ENCODE measurements at regions not wholly inside any gene's neighbourhood (a gene's known extent, or its start where the extent isn't known, plus 50 kb on each side); places are given as distances from the start of the nearest gene placed in this dataset.
A peak's percentile ranks its signal among the peaks of the same experiment; 100 is the strongest.

DNA sequence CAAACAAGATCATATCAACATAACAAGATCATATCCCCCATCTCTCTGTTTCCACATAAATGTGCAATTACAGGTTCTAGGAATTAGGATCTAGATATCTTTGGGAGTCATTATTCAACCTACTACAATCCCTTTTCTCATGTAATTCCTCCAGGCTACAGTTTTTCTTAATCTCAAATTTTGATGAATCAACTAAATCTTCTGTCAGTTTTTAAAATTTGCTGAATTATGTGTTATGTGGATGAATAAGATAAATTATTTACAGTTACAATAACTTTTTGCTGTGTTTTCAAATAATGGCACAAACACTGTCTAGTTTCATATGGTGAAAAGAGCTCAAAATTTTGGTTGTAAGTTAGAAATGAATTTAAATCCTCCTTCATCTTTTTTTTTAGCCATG is 405.8 kb downstream of the FAM170A start:
- no TSS peak for BruUV-seq (replicated peaks)
- peak; percentile 52; the same call in 1 of the 2 replicates for TF ChIP-seq MAFF (IDR thresholded peaks at IDR 0.05; ENCODE audit: low read depth, low read length)
- no peak for TF ChIP-seq RCOR2 (CRISPR knock-in tag; IDR thresholded peaks at IDR 0.05)
- TF ChIP-seq REST (IDR thresholded peaks at IDR 0.05; ENCODE audit: borderline replicate concordance in 1 of 2, low read depth in 1 of 2, low read length in 2 of 2): no peak
- TF ChIP-seq PAWR (CRISPR knock-in tag; IDR thresholded peaks at IDR 0.05; ENCODE audit: borderline replicate concordance): no peak
- TF ChIP-seq, protein P1, sequence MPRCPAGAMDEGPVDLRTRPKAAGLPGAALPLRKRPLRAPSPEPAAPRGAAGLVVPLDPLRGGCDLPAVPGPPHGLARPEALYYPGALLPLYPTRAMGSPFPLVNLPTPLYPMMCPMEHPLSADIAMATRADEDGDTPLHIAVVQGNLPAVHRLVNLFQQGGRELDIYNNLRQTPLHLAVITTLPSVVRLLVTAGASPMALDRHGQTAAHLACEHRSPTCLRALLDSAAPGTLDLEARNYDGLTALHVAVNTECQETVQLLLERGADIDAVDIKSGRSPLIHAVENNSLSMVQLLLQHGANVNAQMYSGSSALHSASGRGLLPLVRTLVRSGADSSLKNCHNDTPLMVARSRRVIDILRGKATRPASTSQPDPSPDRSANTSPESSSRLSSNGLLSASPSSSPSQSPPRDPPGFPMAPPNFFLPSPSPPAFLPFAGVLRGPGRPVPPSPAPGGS (CRISPR knock-in tag; IDR thresholded peaks at IDR 0.05): no peak
- TF ChIP-seq MAFK (conservative IDR thresholded peaks at IDR 0.05 in 1 of 2, IDR thresholded peaks at IDR 0.05 in 1 of 2; ENCODE audit: low read length in 2 of 2): peak; percentile 31 to 57; a peak in 2 of 4 replicates
- TF ChIP-seq ZSCAN29 (CRISPR knock-in tag; conservative IDR thresholded peaks at IDR 0.05): no peak
- no peak for TF ChIP-seq SALL1 (CRISPR knock-in tag; IDR thresholded peaks at IDR 0.05)
- Histone ChIP-seq H3K9ac (ENCODE audit: insufficient read depth, low read depth, low read length) (no peak overlapping the region), H3K79me2 (ENCODE audit: insufficient read depth, low read length) (no peaks in the 10 kb centered on the region), H3K4me2 (ENCODE audit: low read depth, low read length) (no peak overlapping the region), H2AFZ (ENCODE audit: low read length) (no peak overlapping the region), H3K4me1 (ENCODE audit: insufficient read depth, low read length) (no peaks in the 10 kb centered on the region), H3K27me3 (ENCODE audit: control insufficient read depth in 1 of 2, insufficient read depth in 2 of 2, low read length in 2 of 2) (no peaks in the 10 kb centered on the region), H3K9me3 (ENCODE audit: low read length) (no peaks in the 10 kb centered on the region), H3K4me3 (replicated peaks in 1 of 3; ENCODE audit: insufficient read depth in 1 of 3, low read depth in 2 of 3, low read length in 3 of 3) (no peak overlapping the region), H4K20me1 (ENCODE audit: insufficient read depth, low read length) (no peaks in the 10 kb centered on the region), H3K36me3 (replicated peaks in 1 of 2; ENCODE audit: control insufficient read depth in 1 of 2, insufficient read depth in 2 of 2, low read length in 2 of 2) (no peaks in the 10 kb centered on the region), H3K27ac (ENCODE audit: extremely low read length, insufficient read depth, low read length) (no peak overlapping the region)
- intact Hi-C loops (cut with micrococcal nuclease; ENCODE audit: unreplicated experiment): no loop called here
- ATAC-seq (no peak), DNase-seq (ENCODE audit: low spot score) (no peak), FAIRE-seq (no peak)
- CTCF ChIA-PET (ENCODE audit: low intra/inter-chr PET ratio, low total read pairs): no interaction called here
- POLR2A ChIA-PET: no interaction called here
- in situ Hi-C loops (cut with HindIII; ENCODE audit: extremely low pct_ligation_motif_present, low pct_unique_long_range_greater_than_20kb): no loop called here

All from HepG2 (cell line).